Liver (tissue), 3 donors: ENCODE measurements at regions not wholly inside any gene's neighbourhood (a gene's known extent, or its start where the extent isn't known, plus 50 kb on each side); places are given as distances from the start of the nearest gene placed in this dataset.

Experiments used
- EGR1 ChIP-seq, 2 donors: IDR thresholded peaks; 2 replicates each; pipeline ENCODE4 v1.6.1; 2016 to 2018; ENCODE audit warnings: antibody characterized with exemption in 2 of 2, low read depth in 2 of 2
- FOXA1 ChIP-seq: IDR thresholded peaks from 2 replicates; pipeline ENCODE4 v1.6.1; 2016; ENCODE audit warnings: antibody characterized with exemption
- SP1 ChIP-seq: IDR thresholded peaks from 2 replicates; pipeline ENCODE4 v1.6.1; 2018; ENCODE audit warnings: antibody characterized with exemption, mild to moderate bottlenecking
- TAF1 ChIP-seq: conservative IDR thresholded peaks from 2 replicates; pipeline ENCODE4 v1.6.1; 2016; ENCODE audit warnings: antibody characterized with exemption, mild to moderate bottlenecking
- YY1 ChIP-seq: IDR thresholded peaks from 2 replicates; pipeline ENCODE4 v1.6.1; 2016; ENCODE audit warnings: antibody characterized with exemption, mild to moderate bottlenecking
- ZBTB33 ChIP-seq: IDR thresholded peaks from 2 replicates; pipeline ENCODE4 v1.6.1; 2016; ENCODE audit warnings: antibody characterized with exemption
- TF ChIP-seq, protein P1 (sequence below): fragments of 150-350 bp; IDR thresholded peaks from 2 replicates; pipeline ENCODE4 v1.5.1; 2017; ENCODE audit warnings: improper control_type of control experiment, low read depth, low read length; ENCODE audit not compliant: missing input control
- TF ChIP-seq, protein P2 (sequence below): IDR thresholded peaks from 2 replicates; pipeline ENCODE4 v1.6.1; 2016; ENCODE audit warnings: antibody characterized with exemption
- donor health status: healthy.
- donor health status: healthy.

DNA sequence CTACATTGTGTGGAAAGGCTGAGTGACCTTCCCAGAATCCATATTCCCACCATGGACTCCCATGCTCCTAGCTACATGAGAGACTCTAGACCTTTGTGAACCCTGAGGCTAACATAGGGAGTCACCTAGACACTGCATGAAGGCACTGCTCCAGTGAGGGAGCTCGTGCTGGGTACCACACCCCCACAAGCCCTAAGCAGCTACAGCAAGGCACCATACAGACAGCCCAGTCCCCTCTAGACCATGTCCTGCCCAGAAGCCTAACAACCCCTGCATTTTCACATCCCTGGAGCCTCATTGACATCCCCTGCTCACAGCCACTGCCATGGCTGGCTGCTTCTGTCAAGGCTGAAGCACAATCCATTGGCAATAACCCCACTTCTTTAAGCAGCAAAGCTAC lies 176.5 kb upstream of the CTNND2 start:
- TF ChIP-seq, protein P1, sequence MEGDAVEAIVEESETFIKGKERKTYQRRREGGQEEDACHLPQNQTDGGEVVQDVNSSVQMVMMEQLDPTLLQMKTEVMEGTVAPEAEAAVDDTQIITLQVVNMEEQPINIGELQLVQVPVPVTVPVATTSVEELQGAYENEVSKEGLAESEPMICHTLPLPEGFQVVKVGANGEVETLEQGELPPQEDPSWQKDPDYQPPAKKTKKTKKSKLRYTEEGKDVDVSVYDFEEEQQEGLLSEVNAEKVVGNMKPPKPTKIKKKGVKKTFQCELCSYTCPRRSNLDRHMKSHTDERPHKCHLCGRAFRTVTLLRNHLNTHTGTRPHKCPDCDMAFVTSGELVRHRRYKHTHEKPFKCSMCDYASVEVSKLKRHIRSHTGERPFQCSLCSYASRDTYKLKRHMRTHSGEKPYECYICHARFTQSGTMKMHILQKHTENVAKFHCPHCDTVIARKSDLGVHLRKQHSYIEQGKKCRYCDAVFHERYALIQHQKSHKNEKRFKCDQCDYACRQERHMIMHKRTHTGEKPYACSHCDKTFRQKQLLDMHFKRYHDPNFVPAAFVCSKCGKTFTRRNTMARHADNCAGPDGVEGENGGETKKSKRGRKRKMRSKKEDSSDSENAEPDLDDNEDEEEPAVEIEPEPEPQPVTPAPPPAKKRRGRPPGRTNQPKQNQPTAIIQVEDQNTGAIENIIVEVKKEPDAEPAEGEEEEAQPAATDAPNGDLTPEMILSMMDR, result no peak
- no peak for TF ChIP-seq SP1
- TF ChIP-seq, protein P2, sequence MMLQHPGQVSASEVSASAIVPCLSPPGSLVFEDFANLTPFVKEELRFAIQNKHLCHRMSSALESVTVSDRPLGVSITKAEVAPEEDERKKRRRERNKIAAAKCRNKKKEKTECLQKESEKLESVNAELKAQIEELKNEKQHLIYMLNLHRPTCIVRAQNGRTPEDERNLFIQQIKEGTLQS, result no peak
- no peak for TF ChIP-seq TAF1
- no peak for TF ChIP-seq YY1
- no peak for TF ChIP-seq EGR1 (IDR thresholded peaks at IDR 0.05; ENCODE audit: low read depth in 2 of 2)
- TF ChIP-seq ZBTB33, result no peak
- TF ChIP-seq FOXA1, result no peak
